ENCODE measurements at regions not wholly inside any gene's neighbourhood (a gene's known extent, or its start where the extent isn't known, plus 50 kb on each side); places are given as distances from the start of the nearest gene placed in this dataset.
A peak's percentile ranks its signal among the peaks of the same experiment; 100 is the strongest.

DNA sequence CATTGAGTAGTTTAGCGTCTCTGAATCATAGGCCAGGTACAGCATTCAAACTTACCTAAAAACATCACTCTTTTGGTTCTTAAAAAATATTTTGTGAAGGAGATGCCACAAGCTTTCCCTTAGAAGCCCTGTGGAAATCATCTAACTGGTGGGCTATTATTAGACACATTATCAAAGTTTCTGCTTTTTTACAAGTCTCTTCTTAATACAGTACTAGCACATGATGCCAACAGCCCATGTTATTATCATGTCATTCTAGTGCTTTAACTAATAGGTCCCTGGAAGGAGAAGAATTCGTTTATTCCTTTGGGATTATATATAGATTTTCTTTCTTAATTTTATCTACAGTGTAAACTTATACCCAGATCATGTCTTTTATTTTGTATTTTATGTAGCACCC, 146.0 kb upstream of the PTPRK start:
- DNase-seq, result no peak

DNA sequence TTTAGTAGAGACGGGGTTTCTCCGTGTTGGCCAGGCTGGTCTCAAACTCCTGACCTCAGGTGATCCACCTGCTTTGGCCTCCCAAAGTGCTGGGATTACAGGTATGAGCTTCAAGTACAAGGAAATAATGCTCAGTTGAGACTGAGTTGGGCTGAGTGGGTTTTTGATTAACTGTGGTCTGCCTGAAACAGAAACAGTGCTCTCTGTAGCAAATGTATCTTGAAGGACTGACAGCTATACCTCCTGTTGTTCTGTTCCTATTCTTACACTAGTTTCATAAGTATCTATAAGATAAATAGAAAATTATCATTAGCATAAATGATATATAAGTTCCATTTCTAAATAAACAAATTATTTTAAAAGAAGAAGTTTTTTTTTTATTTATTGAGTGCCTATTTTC, 142.8 kb upstream of the PTPRK start:
- no peak for DNase-seq

DNA sequence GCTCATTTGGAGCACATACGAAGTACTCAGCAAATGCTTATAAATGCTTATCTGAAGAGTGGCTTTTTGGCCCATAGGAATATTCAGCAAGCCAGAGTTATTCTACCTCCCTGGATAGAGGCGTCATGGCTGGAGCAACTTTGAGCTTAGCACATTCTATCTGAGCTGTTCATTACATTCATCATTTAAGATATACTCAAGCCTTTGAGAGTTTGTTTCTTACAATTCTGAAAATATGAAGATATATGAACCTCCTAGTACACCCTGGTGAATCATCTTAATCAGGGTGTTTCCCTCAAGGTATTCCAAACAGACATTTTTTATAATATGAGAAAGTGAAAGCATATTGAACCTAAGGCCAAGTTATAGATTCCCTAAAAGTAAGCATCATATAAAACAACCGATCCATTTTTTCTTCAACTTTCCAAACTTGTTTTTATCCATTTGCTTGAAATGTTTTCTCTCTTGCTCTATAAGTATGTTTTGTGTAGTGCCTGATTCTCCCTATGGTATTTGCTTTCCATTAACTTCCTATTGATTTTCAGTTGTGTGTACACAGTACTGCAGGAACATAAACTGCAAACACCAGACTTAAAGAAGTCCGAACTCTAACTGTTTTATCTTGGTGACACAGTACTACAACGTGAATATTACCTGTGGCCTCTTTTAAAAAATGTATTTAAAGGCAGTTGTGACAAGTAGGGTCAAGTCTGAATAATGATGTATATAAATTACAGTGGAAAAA, 139.7 kb upstream of the PTPRK start:
- DNase-seq, result no peak

DNA sequence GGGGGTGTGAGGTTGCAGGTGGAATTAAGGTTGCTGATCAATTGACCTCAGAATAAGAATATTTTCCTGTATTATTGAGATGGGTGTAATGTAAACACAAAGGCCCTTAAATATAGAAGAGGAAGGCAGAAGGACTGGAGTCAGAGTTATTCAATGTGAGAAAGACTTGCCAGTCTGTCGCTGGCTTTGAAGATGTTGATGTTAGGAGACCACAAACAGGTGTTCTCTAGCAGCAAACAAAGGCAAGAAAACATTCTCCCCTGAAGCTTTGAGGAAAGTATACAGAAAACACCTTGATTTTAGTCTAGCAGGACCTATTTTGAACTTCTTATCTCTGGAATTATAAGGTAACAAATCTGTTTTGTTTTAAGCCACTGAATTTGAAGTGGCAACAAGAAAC, 138.9 kb upstream of the PTPRK start:
- no peak for DNase-seq

DNA sequence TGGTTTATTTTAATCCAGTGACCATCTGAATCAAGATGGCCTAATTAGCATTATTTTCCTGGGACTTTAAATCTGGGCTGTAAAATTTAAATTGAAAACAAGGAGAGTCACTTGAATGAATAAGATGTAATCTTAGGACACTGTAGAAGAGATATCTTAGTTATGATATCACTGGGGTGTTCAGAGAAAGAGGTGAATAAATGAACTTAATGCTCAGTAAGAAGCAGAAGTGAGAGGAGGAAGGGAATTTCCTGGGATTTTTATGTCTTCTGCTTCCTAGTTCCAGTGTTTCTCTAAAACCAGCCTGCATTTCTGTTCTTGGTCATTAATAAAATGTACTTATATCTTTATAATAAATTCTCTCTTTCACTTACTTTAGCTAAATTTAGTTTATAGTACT, 136.8 kb upstream of the PTPRK start:
- no peak for DNase-seq

- DNase-seq, result no peak
Observed at GRCh38 chr6:128655978-128656498, 135.6 kb upstream of the PTPRK start.

DNA sequence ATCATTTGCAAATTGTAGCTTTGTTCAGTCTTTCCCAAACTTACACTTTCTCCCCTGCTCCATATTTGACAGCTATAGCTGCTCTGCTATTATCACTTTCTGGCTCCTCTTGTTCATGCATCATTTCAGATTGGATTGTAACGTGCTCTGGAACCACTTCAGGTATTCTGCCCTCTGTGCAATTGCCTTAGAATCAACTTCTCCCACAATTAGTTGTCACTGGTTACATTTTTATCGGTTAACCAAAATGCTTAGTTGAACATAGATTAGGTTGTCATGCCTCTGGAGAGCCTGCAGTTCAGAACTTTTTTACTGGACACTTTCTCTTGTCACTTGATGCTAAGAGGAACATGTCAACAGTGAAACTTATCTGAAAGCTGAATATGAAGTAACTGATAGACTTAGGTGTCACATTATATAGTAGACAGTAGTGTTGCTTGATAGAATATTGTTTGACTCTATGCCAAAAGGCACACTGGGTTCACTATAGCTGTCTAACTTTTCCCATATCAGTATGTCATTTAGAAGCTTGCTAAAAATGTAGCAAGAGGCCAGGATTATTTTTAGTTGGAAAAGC, 127.7 kb upstream of the PTPRK start:
- DNase-seq, result no peak

- no peak for DNase-seq
Observed at GRCh38 chr6:128642132-128642531, 121.7 kb upstream of the PTPRK start.

GRCh38 chr6:128641703-128642102, 121.3 kb upstream of the PTPRK start:
- DNase-seq, result no peak

DNA sequence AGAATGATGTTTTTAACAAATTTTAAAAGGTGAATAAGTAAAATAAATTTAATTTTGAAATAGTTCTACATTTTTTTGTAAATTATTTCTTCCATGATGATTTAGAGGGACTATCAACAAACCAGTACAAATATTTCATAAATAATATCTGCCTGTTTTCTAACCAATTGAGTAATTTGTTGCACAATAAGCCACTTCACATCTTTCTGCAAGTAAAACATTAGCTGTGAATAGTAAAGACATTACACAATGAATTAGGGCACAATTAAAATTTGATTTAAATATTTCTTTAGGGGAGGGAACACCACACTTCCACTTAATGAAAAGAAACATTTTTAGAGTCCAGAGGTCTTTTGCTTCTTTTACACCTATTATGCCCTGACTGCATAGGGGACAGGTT, 118.4 kb upstream of the PTPRK start:
- no peak for DNase-seq

- DNase-seq, result no peak
Observed at GRCh38 chr6:128635219-128635618, 114.8 kb upstream of the PTPRK start.

- DNase-seq, result no peak
Observed at GRCh38 chr6:128632131-128632530, 111.7 kb upstream of the PTPRK start.

DNA sequence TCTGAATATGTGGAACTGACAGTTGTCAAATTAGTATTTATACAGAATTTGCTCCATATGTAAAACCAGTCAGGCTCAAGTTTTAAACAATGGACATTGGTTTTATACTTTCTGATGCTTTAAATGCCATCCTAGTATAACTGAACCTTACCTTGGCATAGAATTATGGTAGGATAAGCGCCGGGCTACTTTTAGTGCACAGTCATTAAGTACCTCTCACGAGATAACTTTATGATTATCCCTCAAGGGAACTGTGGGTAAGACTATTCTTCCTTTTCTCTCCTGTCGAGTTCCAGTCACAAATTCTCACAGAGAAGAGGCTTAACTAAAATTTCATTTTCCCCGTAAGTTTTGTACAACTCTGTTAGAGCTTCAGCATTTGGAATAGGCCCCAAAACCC, 110.6 kb upstream of the PTPRK start:
- DNase-seq, result no peak

- DNase-seq, result no peak
Observed at GRCh38 chr6:128630213-128630612, 109.8 kb upstream of the PTPRK start.

GRCh38 chr6:128617285-128617684, 96.9 kb upstream of the PTPRK start:
- DNase-seq, result no peak

GRCh38 chr6:128616342-128616741, 95.9 kb upstream of the PTPRK start:
- DNase-seq, result no peak

- no peak for DNase-seq
Observed at GRCh38 chr6:128606611-128607010, 86.2 kb upstream of the PTPRK start.

DNA sequence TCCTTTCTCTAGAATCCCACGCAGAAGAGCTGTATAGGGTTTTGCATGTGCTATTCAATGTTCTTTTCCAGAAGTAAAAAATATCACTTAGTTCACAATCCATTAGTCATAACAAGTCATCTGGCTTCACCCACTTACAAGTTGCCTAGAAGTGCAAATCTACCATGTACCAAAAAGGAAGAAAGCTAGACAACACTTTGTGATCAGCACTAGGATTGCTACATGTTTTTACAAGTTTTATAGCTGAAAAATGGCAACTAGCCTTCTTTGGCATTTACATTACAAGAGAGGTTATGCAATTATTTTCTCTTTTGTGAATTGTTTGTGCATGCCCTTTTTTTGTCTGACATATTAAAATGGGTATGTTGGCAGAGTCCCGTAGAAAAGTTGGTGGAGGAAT, 85.6 kb upstream of the PTPRK start:
- DNase-seq, result no peak

DNA sequence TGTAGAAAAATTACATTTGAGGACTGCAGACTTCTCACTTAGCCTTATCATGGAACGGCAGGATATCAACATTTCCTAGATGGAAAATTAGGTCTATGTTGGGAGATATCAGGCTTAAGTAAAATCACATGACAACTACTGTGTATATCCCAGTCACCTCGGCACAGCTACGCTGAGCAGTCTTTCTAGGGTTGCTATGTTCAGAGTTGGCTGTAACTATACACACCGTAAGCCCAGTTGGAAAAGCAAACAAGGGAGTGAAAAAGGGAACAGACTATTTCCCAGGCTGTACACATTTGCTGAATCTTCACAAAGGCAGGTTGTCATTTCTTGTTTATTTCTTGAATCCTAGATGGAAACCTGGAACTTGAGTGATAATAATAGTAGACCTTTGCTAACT, 80.7 kb upstream of the PTPRK start:
- DNase-seq, result peak; percentile 17

GRCh38 chr6:128600397-128600951, 80.1 kb upstream of the PTPRK start:
- peak; percentile 2 for DNase-seq

DNA sequence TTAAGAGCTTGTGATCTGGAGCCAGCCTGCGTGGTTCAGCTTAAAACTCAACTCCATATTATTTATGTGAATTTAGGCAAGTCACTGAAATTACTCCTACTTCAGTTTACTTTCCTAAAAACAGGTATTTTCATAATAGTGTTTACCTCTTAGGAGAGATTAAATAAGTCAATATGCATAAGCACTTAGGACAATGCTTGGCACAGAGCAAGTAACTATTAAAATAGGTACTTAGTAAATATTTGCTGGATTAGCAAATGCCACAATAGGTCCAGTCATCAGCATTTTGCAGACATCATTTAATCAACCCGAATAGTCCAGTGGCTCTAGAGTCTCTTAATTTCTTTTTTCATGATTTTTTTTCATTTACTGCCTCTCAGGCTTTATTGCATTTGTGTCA, 78.6 kb upstream of the PTPRK start:
- no peak for DNase-seq

DNA sequence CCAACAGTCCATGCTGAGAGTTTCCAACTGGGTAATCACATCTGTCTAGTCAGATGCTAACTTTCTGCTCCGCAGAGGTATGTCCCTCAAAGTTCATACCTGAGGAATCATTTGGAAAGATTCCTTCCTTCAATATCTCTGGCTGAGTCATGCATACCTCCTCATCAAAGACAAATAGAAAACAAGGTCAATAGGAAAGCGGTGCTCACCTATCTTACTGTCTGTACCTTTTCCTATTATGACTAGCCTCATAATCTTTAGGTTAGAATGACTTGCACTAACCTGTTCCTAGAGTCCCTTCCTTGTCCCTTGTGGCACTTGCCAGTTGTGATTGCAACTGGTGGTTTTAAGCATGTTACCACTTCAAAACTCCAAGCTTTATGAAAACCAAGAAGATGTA, 78.2 kb upstream of the PTPRK start:
- no peak for DNase-seq

DNA sequence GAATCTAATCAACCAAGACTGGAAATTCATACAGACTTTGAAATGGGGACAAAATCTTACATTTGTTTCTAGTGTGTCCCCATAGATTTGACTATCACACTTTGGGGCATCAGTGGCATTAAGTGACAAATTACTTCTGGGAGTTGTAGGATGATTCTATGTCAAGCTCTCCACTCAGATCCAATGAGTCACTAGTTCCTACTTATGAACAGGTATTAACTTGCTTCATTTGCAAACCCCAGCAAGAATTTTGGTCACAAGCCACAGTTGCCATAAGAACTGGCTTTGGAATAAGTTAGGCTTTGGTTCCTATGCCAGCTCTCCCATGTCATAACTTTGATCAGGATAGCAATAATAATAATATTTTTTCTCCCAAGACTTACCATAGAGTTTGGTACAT, 77.6 kb upstream of the PTPRK start:
- no peak for DNase-seq

DNA sequence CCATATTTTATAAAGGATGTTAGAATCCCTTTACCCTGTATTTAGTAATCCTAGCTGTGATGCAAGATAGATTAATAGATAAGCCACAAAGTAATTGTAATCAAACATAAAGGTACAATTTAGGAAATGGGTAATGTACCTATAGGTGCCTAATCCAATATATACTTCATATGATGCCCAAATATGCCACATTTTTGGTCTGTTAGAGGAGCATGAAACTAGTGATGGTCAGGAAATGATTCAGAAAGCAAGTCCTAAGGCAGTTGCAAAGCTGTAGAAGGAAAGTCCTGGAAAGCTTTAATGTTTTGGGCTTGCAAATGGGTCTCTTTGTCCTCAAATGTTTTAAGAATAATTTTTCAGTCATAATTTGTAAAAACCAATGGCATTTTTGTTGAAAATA, 76.6 kb upstream of the PTPRK start:
- no peak for DNase-seq

Measured in tongue (tissue), 1 donor.